ENCODE measurements at regions not wholly inside any gene's neighbourhood (a gene's known extent, or its start where the extent isn't known, plus 50 kb on each side); places are given as distances from the start of the nearest gene placed in this dataset.

GRCh38 chr1:164265232-164265631 is 293.8 kb upstream of the PBX1 start:
- H3K4me2 ChIP-seq: no peak overlapping the region
- H2AFZ ChIP-seq (ENCODE audit: low read depth): no peak overlapping the region
- no peak for TF ChIP-seq PBX3 (IDR thresholded peaks at IDR 0.05)
- TF ChIP-seq RAD21 (IDR thresholded peaks at IDR 0.05; ENCODE audit: low read length): no peak
- no peak for TF ChIP-seq TEAD4 (IDR thresholded peaks at IDR 0.05; ENCODE audit: borderline replicate concordance, insufficient read depth)
- no peak for TF ChIP-seq NRF1 (IDR thresholded peaks at IDR 0.05; ENCODE audit: low read depth, low read length)
- TF ChIP-seq GABPA (IDR thresholded peaks at IDR 0.05; ENCODE audit: low read depth): no peak
- no peak for TF ChIP-seq CHD2 (IDR thresholded peaks at IDR 0.05; ENCODE audit: low read length, partially characterized antibody)
- TF ChIP-seq IRF3 (IDR thresholded peaks at IDR 0.05; ENCODE audit: low read depth, low read length): no peak
- no peak for TF ChIP-seq EZH2phosphoT487 (IDR thresholded peaks at IDR 0.05; ENCODE audit: borderline replicate concordance, low read depth)
- no peak for TF ChIP-seq YY1 (IDR thresholded peaks at IDR 0.05; ENCODE audit: low read depth)
- TF ChIP-seq REST (IDR thresholded peaks at IDR 0.05; ENCODE audit: low read depth, low read length): no peak
- no peaks in the 10 kb centered on the region for H3F3A ChIP-seq (replicated peaks; ENCODE audit: insufficient read depth)
- no peaks in the 10 kb centered on the region for H3K9me3 ChIP-seq
- no peak overlapping the region for H3K9ac ChIP-seq
- H3K79me2 ChIP-seq (ENCODE audit: insufficient read depth): no peaks in the 10 kb centered on the region
- ChIA-PET POLR2A (no interaction called here), CTCF (interaction anchor here (1.1 to 1.6 kb wide), 2 partner anchors 9 to 35 kb away, joined by 3 read pairs; no protein-coding TSS in a partner anchor)
- H3K4me3 ChIP-seq (ENCODE audit: low read depth in 2 of 2, low read length in 1 of 2): no peak overlapping the region
- no peak overlapping the region for H3K27ac ChIP-seq (ENCODE audit: low read depth in 2 of 2, low read length in 1 of 2)
- DNase-seq: no peak
- no peaks in the 10 kb centered on the region for H3K4me1 ChIP-seq (ENCODE audit: control insufficient read depth in 1 of 2, insufficient read depth in 2 of 2, low read depth in 1 of 2, low read length in 1 of 2)
- H3K27me3 ChIP-seq (ENCODE audit: insufficient read depth): no peaks in the 10 kb centered on the region
- no peaks in the 10 kb centered on the region for H4K20me1 ChIP-seq (ENCODE audit: insufficient read depth)
- WGBS (ENCODE audit: low lambda C conversion rate): 11% methylated on average over 2 of the region's 2 CpGs
- no peaks in the 10 kb centered on the region for H3K9me2 ChIP-seq
- H3K36me3 ChIP-seq (replicated peaks in 1 of 2; ENCODE audit: control insufficient read depth in 1 of 2, insufficient read depth in 2 of 2, low read length in 1 of 2): no peaks in the 10 kb centered on the region

DNA sequence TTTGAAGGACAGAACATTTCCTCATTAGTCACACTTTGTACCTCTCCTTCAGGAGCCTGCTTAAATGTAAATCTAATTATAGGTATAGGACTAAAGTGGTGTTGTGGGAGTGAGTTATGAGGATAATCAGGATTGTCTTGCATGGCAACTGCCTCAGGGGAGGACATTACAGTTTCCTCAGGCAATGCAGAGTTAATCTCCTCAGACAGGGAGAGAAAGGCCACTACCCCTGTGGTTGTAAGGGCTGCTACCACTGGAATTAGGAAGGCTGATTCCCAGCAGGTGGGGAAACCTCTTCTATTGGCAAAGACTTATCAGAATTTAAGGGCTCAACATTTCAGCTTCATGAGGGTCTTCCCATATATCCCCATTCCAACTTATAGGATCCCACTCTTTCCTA is 286.8 kb upstream of the PBX1 start:
- H3K79me2 ChIP-seq (ENCODE audit: insufficient read depth): no peaks in the 10 kb centered on the region
- CTCF ChIA-PET: no interaction called here

More for the DNA sequence above, 286.8 kb upstream of the PBX1 start:
- no peaks in the 10 kb centered on the region for H3K4me1 ChIP-seq (ENCODE audit: control insufficient read depth in 1 of 2, insufficient read depth in 2 of 2, low read depth in 1 of 2, low read length in 1 of 2)
- H3K27ac ChIP-seq (ENCODE audit: low read depth in 2 of 2, low read length in 1 of 2): no peak overlapping the region
- H4K20me1 ChIP-seq (ENCODE audit: insufficient read depth): no peaks in the 10 kb centered on the region
- POLR2A ChIA-PET: no interaction called here
- H3K9me3 ChIP-seq: no peaks in the 10 kb centered on the region
- H3F3A ChIP-seq (replicated peaks; ENCODE audit: insufficient read depth): no peaks in the 10 kb centered on the region
- TF ChIP-seq, protein P1, sequence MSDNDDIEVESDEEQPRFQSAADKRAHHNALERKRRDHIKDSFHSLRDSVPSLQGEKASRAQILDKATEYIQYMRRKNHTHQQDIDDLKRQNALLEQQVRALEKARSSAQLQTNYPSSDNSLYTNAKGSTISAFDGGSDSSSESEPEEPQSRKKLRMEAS (IDR thresholded peaks at IDR 0.05; ENCODE audit: low read depth): no peak
- TF ChIP-seq CTCF (IDR thresholded peaks at IDR 0.05) (no peak), RCOR1 (IDR thresholded peaks at IDR 0.05; ENCODE audit: low read length) (no peak), USF2 (IDR thresholded peaks at IDR 0.05; ENCODE audit: borderline replicate concordance, low read depth, low read length) (no peak)
- H3K4me3 ChIP-seq (ENCODE audit: low read depth in 2 of 2, low read length in 1 of 2): no peak overlapping the region
- no peak overlapping the region for H3K9ac ChIP-seq
- H2AFZ ChIP-seq (ENCODE audit: low read depth): no peak overlapping the region
- no peaks in the 10 kb centered on the region for H3K9me2 ChIP-seq
- no peaks in the 10 kb centered on the region for H3K36me3 ChIP-seq (replicated peaks in 1 of 2; ENCODE audit: control insufficient read depth in 1 of 2, insufficient read depth in 2 of 2, low read length in 1 of 2)
- no peak for DNase-seq
- no peak overlapping the region for H3K4me2 ChIP-seq
- no peaks in the 10 kb centered on the region for H3K27me3 ChIP-seq (ENCODE audit: insufficient read depth)

All from SK-N-SH (cell line).